ENCODE measurements at regions not wholly inside any gene's neighbourhood (a gene's known extent, or its start where the extent isn't known, plus 50 kb on each side); places are given as distances from the start of the nearest gene placed in this dataset.
"Not testable (repeated sequence)": the region's sequence is repeated elsewhere in the genome, so short reads cannot be mapped to it uniquely, and the experiment has no call there.

DNA sequence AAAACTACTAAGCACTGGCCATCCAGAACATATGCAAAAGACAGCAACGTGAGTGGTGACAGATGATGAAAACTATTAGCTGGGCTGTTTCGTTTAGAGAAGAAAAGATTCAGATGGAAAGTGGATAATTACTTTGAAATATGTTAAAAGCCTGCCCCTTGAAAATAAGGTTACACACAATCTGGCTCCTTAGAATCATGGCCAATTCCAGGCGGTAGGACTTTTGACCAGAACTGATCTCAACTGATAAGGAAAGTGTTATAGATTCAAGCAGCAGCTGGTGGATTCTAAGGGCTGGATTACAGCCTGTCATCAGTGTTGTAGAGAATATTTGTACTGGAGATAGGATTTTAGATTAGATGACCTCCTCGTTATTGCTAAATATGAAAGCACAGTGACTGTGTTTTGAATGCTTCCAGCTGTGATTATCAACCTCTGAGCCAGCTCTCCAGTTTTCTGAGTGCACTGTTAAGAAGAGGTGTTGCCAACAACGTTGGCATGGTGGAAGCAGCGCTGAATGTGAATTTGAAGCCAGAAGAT lies 75.1 kb downstream of the KBTBD2 start:
- H3K4me3 ChIP-seq (IDR thresholded peaks at IDR 0.05; ENCODE audit: insufficient read depth, low read depth, low read length); H3K27ac ChIP-seq; H2AFZ ChIP-seq (ENCODE audit: low read depth); H3K4me1 ChIP-seq (ENCODE audit: low read depth, poor library complexity, severe bottlenecking); H3K79me2 ChIP-seq (ENCODE audit: insufficient read depth, low read depth); H4K20me1 ChIP-seq (ENCODE audit: insufficient read depth); H3K9ac ChIP-seq; H3K4me2 ChIP-seq; H3K27me3 ChIP-seq (ENCODE audit: insufficient read depth, low read depth); H3K36me3 ChIP-seq (ENCODE audit: insufficient read depth): not testable (repeated sequence)

DNA sequence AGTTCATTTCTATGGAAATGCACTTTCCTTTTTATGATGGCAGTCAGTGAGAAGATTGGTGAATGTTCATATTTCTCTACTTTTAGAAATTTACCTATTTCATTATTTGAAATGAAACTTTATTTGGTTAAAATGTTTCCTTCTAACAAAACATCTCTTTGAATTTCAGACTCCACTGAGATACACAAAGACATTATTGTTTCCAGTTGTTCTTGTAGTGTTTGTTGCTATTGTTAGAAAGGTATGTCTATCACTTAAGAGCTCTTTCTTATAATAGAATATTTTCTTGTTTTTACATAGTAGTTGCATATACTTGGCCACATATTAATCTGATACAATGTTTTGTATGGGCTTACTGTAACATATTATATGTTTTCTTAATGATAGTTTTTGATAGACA lies 76.8 kb downstream of the KBTBD2 start:
- not testable (repeated sequence) for H3K4me1 ChIP-seq (ENCODE audit: low read depth, poor library complexity, severe bottlenecking); H3K79me2 ChIP-seq (ENCODE audit: insufficient read depth, low read depth); H3K4me3 ChIP-seq (IDR thresholded peaks at IDR 0.05; ENCODE audit: insufficient read depth, low read depth, low read length); H4K20me1 ChIP-seq (ENCODE audit: insufficient read depth); H3K27me3 ChIP-seq (ENCODE audit: insufficient read depth, low read depth); H3K27ac ChIP-seq; H3K4me2 ChIP-seq; H3K9ac ChIP-seq; H3K36me3 ChIP-seq (ENCODE audit: insufficient read depth); H2AFZ ChIP-seq (ENCODE audit: low read depth)

DNA sequence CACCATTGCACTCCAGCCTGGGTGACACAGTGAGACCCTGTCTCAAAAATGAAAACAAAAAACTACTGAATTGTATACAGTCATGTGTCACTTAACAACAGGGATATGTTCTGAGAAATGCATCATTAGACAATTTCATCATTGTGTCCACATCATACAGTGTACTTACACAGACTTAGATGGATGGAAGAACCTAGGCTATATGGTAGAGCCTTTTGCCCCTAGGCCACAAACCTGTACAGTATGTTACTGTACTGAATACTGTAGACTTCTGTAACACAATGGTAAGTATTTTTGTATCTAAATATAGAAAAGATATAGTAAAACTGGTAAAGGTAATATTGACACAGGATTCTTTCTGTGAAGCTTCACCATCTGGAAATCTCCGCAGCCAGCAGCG lies 81.7 kb downstream of the KBTBD2 start:
- Histone ChIP-seq H3K27me3 (ENCODE audit: insufficient read depth, low read depth) (no peaks in the 10 kb centered on the region), H3K4me1 (ENCODE audit: low read depth, poor library complexity, severe bottlenecking) (no peaks in the 10 kb centered on the region), H3K27ac (no peak overlapping the region), H3K4me3 (IDR thresholded peaks at IDR 0.05; ENCODE audit: insufficient read depth, low read depth, low read length) (no peak overlapping the region), H3K36me3 (ENCODE audit: insufficient read depth) (no peaks in the 10 kb centered on the region), H3K9ac (no peak overlapping the region), H4K20me1 (ENCODE audit: insufficient read depth) (no peaks in the 10 kb centered on the region), H2AFZ (ENCODE audit: low read depth) (no peak overlapping the region), H3K4me2 (no peak overlapping the region), H3K79me2 (ENCODE audit: insufficient read depth, low read depth) (no peaks in the 10 kb centered on the region)
- TF ChIP-seq, protein P1, sequence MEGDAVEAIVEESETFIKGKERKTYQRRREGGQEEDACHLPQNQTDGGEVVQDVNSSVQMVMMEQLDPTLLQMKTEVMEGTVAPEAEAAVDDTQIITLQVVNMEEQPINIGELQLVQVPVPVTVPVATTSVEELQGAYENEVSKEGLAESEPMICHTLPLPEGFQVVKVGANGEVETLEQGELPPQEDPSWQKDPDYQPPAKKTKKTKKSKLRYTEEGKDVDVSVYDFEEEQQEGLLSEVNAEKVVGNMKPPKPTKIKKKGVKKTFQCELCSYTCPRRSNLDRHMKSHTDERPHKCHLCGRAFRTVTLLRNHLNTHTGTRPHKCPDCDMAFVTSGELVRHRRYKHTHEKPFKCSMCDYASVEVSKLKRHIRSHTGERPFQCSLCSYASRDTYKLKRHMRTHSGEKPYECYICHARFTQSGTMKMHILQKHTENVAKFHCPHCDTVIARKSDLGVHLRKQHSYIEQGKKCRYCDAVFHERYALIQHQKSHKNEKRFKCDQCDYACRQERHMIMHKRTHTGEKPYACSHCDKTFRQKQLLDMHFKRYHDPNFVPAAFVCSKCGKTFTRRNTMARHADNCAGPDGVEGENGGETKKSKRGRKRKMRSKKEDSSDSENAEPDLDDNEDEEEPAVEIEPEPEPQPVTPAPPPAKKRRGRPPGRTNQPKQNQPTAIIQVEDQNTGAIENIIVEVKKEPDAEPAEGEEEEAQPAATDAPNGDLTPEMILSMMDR (conservative IDR thresholded peaks at IDR 0.05; ENCODE audit: low read depth, low read length), result no peak

DNA sequence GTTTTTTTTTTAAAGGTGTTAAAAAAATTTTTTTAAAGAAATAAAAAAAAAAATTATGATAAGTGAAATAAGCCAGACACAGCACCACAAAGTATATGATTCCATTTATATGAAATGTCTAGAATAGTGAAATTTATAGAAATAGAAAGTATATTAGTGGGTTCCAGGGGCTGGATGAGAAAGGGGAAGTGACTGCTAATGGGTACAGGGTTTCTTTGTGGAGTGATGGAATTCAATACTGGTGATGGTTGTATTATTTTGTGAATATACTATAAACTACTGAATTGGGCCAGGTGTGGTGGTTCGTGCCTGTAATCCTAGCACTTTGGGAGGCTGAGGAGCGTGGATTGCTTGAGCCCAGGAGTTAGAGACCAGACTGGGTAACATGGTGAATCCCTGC lies 82.2 kb downstream of the KBTBD2 start:
- Histone ChIP-seq H3K79me2 (ENCODE audit: insufficient read depth, low read depth) (no peaks in the 10 kb centered on the region), H3K36me3 (ENCODE audit: insufficient read depth) (no peaks in the 10 kb centered on the region), H3K4me2 (no peak overlapping the region), H2AFZ (ENCODE audit: low read depth) (no peak overlapping the region), H3K27me3 (ENCODE audit: insufficient read depth, low read depth) (no peaks in the 10 kb centered on the region), H3K4me1 (ENCODE audit: low read depth, poor library complexity, severe bottlenecking) (no peaks in the 10 kb centered on the region), H3K9ac (no peak overlapping the region), H3K4me3 (IDR thresholded peaks at IDR 0.05; ENCODE audit: insufficient read depth, low read depth, low read length) (no peak overlapping the region), H4K20me1 (ENCODE audit: insufficient read depth) (no peaks in the 10 kb centered on the region), H3K27ac (no peak overlapping the region)
- TF ChIP-seq, protein P1 (conservative IDR thresholded peaks at IDR 0.05; ENCODE audit: low read depth, low read length), result no peak

DNA sequence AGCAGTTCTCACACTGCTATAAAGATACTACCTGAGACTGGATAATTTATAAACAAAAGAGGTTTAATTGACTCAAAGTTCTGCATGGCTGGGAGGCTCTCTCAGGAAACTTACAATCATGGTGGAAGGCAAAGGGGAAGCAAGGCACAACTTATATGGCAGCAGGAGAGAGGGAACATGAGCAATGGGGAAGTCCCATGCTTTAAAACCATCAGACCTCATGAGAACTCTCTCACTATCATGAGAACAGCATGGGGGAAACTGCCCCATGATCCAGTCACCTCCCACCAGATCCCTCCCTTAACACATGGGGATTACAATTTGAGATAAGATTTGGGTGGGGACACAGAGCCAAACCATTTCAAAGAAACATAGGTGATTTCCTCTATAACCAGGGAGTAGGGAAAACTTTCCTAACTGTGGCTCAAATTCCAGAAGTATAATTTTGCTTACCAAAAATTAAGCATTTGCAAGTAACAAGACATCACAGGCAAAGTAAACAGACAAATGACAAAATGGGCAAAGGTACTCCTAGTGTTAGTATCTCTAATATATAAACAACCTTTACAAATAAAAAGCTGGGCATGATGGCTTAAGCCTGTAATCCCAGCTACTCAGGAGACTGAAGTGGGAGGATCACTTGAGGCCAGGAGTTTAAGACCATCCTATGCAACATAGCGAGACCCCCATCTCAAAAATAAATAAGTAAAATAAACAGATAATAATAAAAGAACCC lies 88.0 kb downstream of the KBTBD2 start:
- H4K20me1 ChIP-seq (ENCODE audit: insufficient read depth), result no peaks in the 10 kb centered on the region
- H3K4me1 ChIP-seq (ENCODE audit: low read depth, poor library complexity, severe bottlenecking), result peaks cover 4% of the 10 kb centered on the region
- no peaks in the 10 kb centered on the region for H3K36me3 ChIP-seq (ENCODE audit: insufficient read depth)
- TF ChIP-seq, protein P1 (conservative IDR thresholded peaks at IDR 0.05; ENCODE audit: low read depth, low read length), result no peak
- H2AFZ ChIP-seq (ENCODE audit: low read depth), result no peak overlapping the region
- H3K79me2 ChIP-seq (ENCODE audit: insufficient read depth, low read depth), result no peaks in the 10 kb centered on the region
- H3K4me2 ChIP-seq, result no peak overlapping the region
- no peak overlapping the region for H3K9ac ChIP-seq
- no peak overlapping the region for H3K4me3 ChIP-seq (IDR thresholded peaks at IDR 0.05; ENCODE audit: insufficient read depth, low read depth, low read length)
- no peaks in the 10 kb centered on the region for H3K27me3 ChIP-seq (ENCODE audit: insufficient read depth, low read depth)
- no peak overlapping the region for H3K27ac ChIP-seq

Data from KMS-11 (cell line).